SIG-M5 treated with dmso at 0.1 percent for 504 hours (cell line): ENCODE measurements at regions not wholly inside any gene's neighbourhood (a gene's known extent, or its start where the extent isn't known, plus 50 kb on each side); places are given as distances from the start of the nearest gene placed in this dataset.
"Not testable (repeated sequence)": the region's sequence is repeated elsewhere in the genome, so short reads cannot be mapped to it uniquely, and the experiment has no call there.

Experiments
- DNase-seq: peaks from one replicate; lab custom pipeline; 2025; ENCODE audit not compliant: unreplicated experiment; lab: John Stamatoyannopoulos, UW

- DNase-seq: no peak
Measured at GRCh38 chr3:78077178-78077577, 1037.3 kb downstream of the ROBO2 start.

GRCh38 chr3:78077842-78078241 lies 1037.9 kb downstream of the ROBO2 start:
- no peak for DNase-seq

GRCh38 chr3:78079514-78079913 lies 1039.6 kb downstream of the ROBO2 start:
- DNase-seq: no peak

GRCh38 chr3:78086150-78086549 lies 1046.3 kb downstream of the ROBO2 start:
- DNase-seq: no peak

GRCh38 chr3:78087134-78087533 lies 1047.2 kb downstream of the ROBO2 start:
- DNase-seq: no peak

GRCh38 chr3:78088006-78088405 lies 1048.1 kb downstream of the ROBO2 start:
- DNase-seq: no peak

- DNase-seq: no peak
Measured at GRCh38 chr3:78090382-78090781, 1050.5 kb downstream of the ROBO2 start.

- DNase-seq: no peak
Measured at GRCh38 chr3:78091478-78092119, 1051.7 kb downstream of the ROBO2 start.

GRCh38 chr3:78092574-78092973 lies 1052.7 kb downstream of the ROBO2 start:
- DNase-seq: not testable (repeated sequence)

GRCh38 chr3:78096488-78097255 lies 1056.8 kb downstream of the ROBO2 start:
- DNase-seq: no peak

GRCh38 chr3:78098367-78098766 lies 1058.5 kb downstream of the ROBO2 start:
- DNase-seq: no peak

- DNase-seq: no peak
Measured at GRCh38 chr3:78101384-78101783, 1061.5 kb downstream of the ROBO2 start.

GRCh38 chr3:78108269-78108961 lies 1068.5 kb downstream of the ROBO2 start:
- not testable (repeated sequence) for DNase-seq

GRCh38 chr3:78112291-78113010 lies 1072.6 kb downstream of the ROBO2 start:
- DNase-seq: no peak

GRCh38 chr3:78115983-78116382 lies 1076.1 kb downstream of the ROBO2 start:
- DNase-seq: no peak

- no peak for DNase-seq
Measured at GRCh38 chr3:78116874-78117273, 1077.0 kb downstream of the ROBO2 start.

GRCh38 chr3:78123058-78123457 lies 1083.2 kb downstream of the ROBO2 start:
- no peak for DNase-seq

GRCh38 chr3:78129707-78130106 lies 1089.8 kb downstream of the ROBO2 start:
- DNase-seq: no peak

GRCh38 chr3:78130741-78131290 lies 1090.9 kb downstream of the ROBO2 start:
- DNase-seq: no peak

- DNase-seq: no peak
Measured at GRCh38 chr3:78134496-78134895, 1094.6 kb downstream of the ROBO2 start.

GRCh38 chr3:78139166-78139565 lies 1099.3 kb downstream of the ROBO2 start:
- no peak for DNase-seq
